ENCODE measurements at regions not wholly inside any gene's neighbourhood (a gene's known extent, or its start where the extent isn't known, plus 50 kb on each side); places are given as distances from the start of the nearest gene placed in this dataset.
"Not testable (repeated sequence)": the region's sequence is repeated elsewhere in the genome, so short reads cannot be mapped to it uniquely, and the experiment has no call there.

DNA sequence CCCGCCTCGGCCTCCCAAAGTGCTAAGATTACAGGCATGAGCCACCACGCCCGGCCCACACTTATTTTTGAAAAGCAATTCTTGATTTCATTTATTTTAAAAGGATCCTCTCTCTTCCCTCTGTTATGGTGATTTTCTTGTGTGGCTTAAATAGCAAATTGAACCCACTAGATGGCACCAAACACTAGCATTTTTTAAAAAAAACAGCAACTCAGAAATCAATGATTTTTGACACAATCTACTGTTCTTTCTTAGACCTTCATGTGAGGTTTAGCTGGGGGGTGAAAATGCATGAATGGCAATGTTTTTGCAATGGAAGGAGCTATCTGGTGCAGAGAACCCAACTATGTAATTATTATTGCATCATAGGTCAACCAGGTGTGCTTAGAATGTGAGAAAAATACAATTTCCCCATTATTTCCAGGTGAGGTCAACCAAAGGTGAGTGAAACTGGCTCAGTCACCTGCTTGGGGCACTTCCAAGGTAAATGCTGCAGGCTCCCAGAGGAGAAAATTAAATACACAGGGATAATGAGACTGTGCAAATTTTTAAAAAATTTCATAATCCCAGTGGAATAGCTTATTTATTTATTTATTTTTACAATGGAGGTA is 226.7 kb upstream of the PRKX start:
- H3K36me3 ChIP-seq (ENCODE audit: insufficient read depth, low read length): no peaks in the 10 kb centered on the region

GRCh38 chrX:3938587-3938986 is 225.1 kb upstream of the PRKX start:
- H3K4me1 ChIP-seq (ENCODE audit: insufficient read depth, low read length, poor library complexity, severe bottlenecking): no peaks in the 10 kb centered on the region
- H3K9me2 ChIP-seq (replicated peaks; ENCODE audit: low read depth, low read length): no peaks in the 10 kb centered on the region
- no peaks in the 10 kb centered on the region for H3F3A ChIP-seq (ENCODE audit: low read depth)
- no peaks in the 10 kb centered on the region for H3K9me3 ChIP-seq (ENCODE audit: insufficient read depth, low read depth, low read length)
- H4K20me1 ChIP-seq (ENCODE audit: insufficient read depth, low read length, poor library complexity, severe bottlenecking): no peaks in the 10 kb centered on the region
- H3K4me2 ChIP-seq (ENCODE audit: low read depth, low read length, poor library complexity, severe bottlenecking): no peak overlapping the region
- TF ChIP-seq, protein P1, sequence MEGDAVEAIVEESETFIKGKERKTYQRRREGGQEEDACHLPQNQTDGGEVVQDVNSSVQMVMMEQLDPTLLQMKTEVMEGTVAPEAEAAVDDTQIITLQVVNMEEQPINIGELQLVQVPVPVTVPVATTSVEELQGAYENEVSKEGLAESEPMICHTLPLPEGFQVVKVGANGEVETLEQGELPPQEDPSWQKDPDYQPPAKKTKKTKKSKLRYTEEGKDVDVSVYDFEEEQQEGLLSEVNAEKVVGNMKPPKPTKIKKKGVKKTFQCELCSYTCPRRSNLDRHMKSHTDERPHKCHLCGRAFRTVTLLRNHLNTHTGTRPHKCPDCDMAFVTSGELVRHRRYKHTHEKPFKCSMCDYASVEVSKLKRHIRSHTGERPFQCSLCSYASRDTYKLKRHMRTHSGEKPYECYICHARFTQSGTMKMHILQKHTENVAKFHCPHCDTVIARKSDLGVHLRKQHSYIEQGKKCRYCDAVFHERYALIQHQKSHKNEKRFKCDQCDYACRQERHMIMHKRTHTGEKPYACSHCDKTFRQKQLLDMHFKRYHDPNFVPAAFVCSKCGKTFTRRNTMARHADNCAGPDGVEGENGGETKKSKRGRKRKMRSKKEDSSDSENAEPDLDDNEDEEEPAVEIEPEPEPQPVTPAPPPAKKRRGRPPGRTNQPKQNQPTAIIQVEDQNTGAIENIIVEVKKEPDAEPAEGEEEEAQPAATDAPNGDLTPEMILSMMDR (conservative IDR thresholded peaks at IDR 0.05; ENCODE audit: low read length): no peak
- no peak for TF ChIP-seq EZH2phosphoT487 (IDR thresholded peaks at IDR 0.05; ENCODE audit: borderline replicate concordance)
- H3K9ac ChIP-seq (ENCODE audit: low read depth, low read length, poor library complexity, severe bottlenecking): no peak overlapping the region
- no peaks in the 10 kb centered on the region for H3K79me2 ChIP-seq (ENCODE audit: insufficient read depth, low read length)
- no peak overlapping the region for H3K4me3 ChIP-seq (ENCODE audit: low read length, poor library complexity, severe bottlenecking)
- H3K36me3 ChIP-seq (ENCODE audit: insufficient read depth, low read length): no peaks in the 10 kb centered on the region
- no peaks in the 10 kb centered on the region for H3K27me3 ChIP-seq (ENCODE audit: insufficient read depth, low read length, poor library complexity, severe bottlenecking)
- H2AFZ ChIP-seq (ENCODE audit: low read length): no peak overlapping the region

More for the DNA sequence above, 226.7 kb upstream of the PRKX start:
- Histone ChIP-seq H3K79me2 (ENCODE audit: insufficient read depth, low read length) (no peaks in the 10 kb centered on the region), H3K4me2 (ENCODE audit: low read depth, low read length, poor library complexity, severe bottlenecking) (no peak overlapping the region), H3K9me2 (replicated peaks; ENCODE audit: low read depth, low read length) (no peaks in the 10 kb centered on the region), H3K9ac (ENCODE audit: low read depth, low read length, poor library complexity, severe bottlenecking) (no peak overlapping the region), H3K27me3 (ENCODE audit: insufficient read depth, low read length, poor library complexity, severe bottlenecking) (no peaks in the 10 kb centered on the region), H4K20me1 (ENCODE audit: insufficient read depth, low read length, poor library complexity, severe bottlenecking) (no peaks in the 10 kb centered on the region), H2AFZ (ENCODE audit: low read length) (no peak overlapping the region), H3K4me1 (ENCODE audit: insufficient read depth, low read length, poor library complexity, severe bottlenecking) (no peaks in the 10 kb centered on the region), H3K9me3 (ENCODE audit: insufficient read depth, low read depth, low read length) (no peaks in the 10 kb centered on the region), H3K4me3 (ENCODE audit: low read length, poor library complexity, severe bottlenecking) (no peak overlapping the region), H3F3A (ENCODE audit: low read depth) (no peaks in the 10 kb centered on the region)
- TF ChIP-seq, protein P1 (conservative IDR thresholded peaks at IDR 0.05; ENCODE audit: low read length): peak; percentile 53
- TF ChIP-seq EZH2phosphoT487 (IDR thresholded peaks at IDR 0.05; ENCODE audit: borderline replicate concordance): no peak

DNA sequence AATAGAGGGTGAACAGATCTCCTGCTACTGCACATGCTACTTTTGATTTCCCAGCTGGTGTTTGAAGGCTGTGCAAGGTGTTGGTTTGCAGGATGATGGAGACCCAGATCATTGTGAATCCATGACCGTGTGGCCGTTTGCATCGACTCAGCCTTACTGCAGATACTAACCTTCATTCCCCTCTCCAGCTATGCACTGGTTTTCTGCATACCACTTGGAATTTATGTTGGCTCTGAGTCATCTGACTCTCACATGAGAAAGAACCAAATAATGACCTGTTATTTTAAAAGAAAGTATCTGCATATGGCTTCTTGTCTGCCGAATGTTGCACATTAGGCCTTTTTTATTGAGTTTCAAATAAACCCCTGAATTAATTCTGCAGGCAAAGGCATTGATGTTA is 221.7 kb upstream of the PRKX start:
- not testable (repeated sequence) for H3K4me1 ChIP-seq (ENCODE audit: insufficient read depth, low read length, poor library complexity, severe bottlenecking); H3K9ac ChIP-seq (ENCODE audit: low read depth, low read length, poor library complexity, severe bottlenecking); H3K9me3 ChIP-seq (ENCODE audit: insufficient read depth, low read depth, low read length); H3K4me2 ChIP-seq (ENCODE audit: low read depth, low read length, poor library complexity, severe bottlenecking); H3K27me3 ChIP-seq (ENCODE audit: insufficient read depth, low read length, poor library complexity, severe bottlenecking); H3K4me3 ChIP-seq (ENCODE audit: low read length, poor library complexity, severe bottlenecking); H3F3A ChIP-seq (ENCODE audit: low read depth); H3K36me3 ChIP-seq (ENCODE audit: insufficient read depth, low read length); H3K9me2 ChIP-seq (replicated peaks; ENCODE audit: low read depth, low read length); H4K20me1 ChIP-seq (ENCODE audit: insufficient read depth, low read length, poor library complexity, severe bottlenecking); H2AFZ ChIP-seq (ENCODE audit: low read length); H3K79me2 ChIP-seq (ENCODE audit: insufficient read depth, low read length)

- H2AFZ ChIP-seq (ENCODE audit: low read length); H3K4me2 ChIP-seq (ENCODE audit: low read depth, low read length, poor library complexity, severe bottlenecking); H4K20me1 ChIP-seq (ENCODE audit: insufficient read depth, low read length, poor library complexity, severe bottlenecking); H3K9ac ChIP-seq (ENCODE audit: low read depth, low read length, poor library complexity, severe bottlenecking); H3K4me1 ChIP-seq (ENCODE audit: insufficient read depth, low read length, poor library complexity, severe bottlenecking); H3K27me3 ChIP-seq (ENCODE audit: insufficient read depth, low read length, poor library complexity, severe bottlenecking); H3K4me3 ChIP-seq (ENCODE audit: low read length, poor library complexity, severe bottlenecking); H3K36me3 ChIP-seq (ENCODE audit: insufficient read depth, low read length); H3K79me2 ChIP-seq (ENCODE audit: insufficient read depth, low read length); H3K9me2 ChIP-seq (replicated peaks; ENCODE audit: low read depth, low read length); H3K9me3 ChIP-seq (ENCODE audit: insufficient read depth, low read depth, low read length); H3F3A ChIP-seq (ENCODE audit: low read depth): not testable (repeated sequence)
Measured at GRCh38 chrX:3920424-3921017, 207.1 kb upstream of the PRKX start.

GRCh38 chrX:3919668-3920423 is 206.4 kb upstream of the PRKX start:
- not testable (repeated sequence) for H3K9ac ChIP-seq (ENCODE audit: low read depth, low read length, poor library complexity, severe bottlenecking); H3K79me2 ChIP-seq (ENCODE audit: insufficient read depth, low read length); H3K4me1 ChIP-seq (ENCODE audit: insufficient read depth, low read length, poor library complexity, severe bottlenecking); H3K27me3 ChIP-seq (ENCODE audit: insufficient read depth, low read length, poor library complexity, severe bottlenecking); H3K4me3 ChIP-seq (ENCODE audit: low read length, poor library complexity, severe bottlenecking); H4K20me1 ChIP-seq (ENCODE audit: insufficient read depth, low read length, poor library complexity, severe bottlenecking); H3K9me2 ChIP-seq (replicated peaks; ENCODE audit: low read depth, low read length); H3K36me3 ChIP-seq (ENCODE audit: insufficient read depth, low read length); H3K4me2 ChIP-seq (ENCODE audit: low read depth, low read length, poor library complexity, severe bottlenecking); H3F3A ChIP-seq (ENCODE audit: low read depth); H3K9me3 ChIP-seq (ENCODE audit: insufficient read depth, low read depth, low read length); H2AFZ ChIP-seq (ENCODE audit: low read length)

DNA sequence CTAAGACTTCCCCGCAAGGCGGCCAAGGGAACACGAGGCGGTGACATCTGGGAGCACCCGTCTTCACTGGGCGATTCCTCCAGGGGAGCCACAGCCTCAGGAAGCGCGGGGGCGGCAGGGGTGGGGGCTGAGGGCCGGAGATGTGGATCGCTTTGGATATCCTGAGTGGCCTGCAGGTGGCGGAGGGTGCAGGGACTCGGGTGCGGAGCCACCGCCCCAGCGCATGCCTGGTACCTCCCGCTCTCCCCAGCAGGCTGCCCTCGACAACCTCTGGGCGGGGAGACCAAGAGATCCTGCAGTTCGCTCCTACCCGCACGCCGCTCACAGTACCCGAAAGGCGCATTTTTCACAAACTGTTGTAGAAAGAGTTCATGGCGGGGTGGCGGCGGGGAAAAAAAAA is 201.4 kb upstream of the PRKX start:
- not testable (repeated sequence) for H3K9me2 ChIP-seq (replicated peaks; ENCODE audit: low read depth, low read length); H2AFZ ChIP-seq (ENCODE audit: low read length); H3K79me2 ChIP-seq (ENCODE audit: insufficient read depth, low read length)

More for the DNA sequence above, 201.4 kb upstream of the PRKX start:
- not testable (repeated sequence) for H4K20me1 ChIP-seq (ENCODE audit: insufficient read depth, low read length, poor library complexity, severe bottlenecking); H3F3A ChIP-seq (ENCODE audit: low read depth); H3K27me3 ChIP-seq (ENCODE audit: insufficient read depth, low read length, poor library complexity, severe bottlenecking); H3K4me2 ChIP-seq (ENCODE audit: low read depth, low read length, poor library complexity, severe bottlenecking); H3K4me3 ChIP-seq (ENCODE audit: low read length, poor library complexity, severe bottlenecking); H3K9ac ChIP-seq (ENCODE audit: low read depth, low read length, poor library complexity, severe bottlenecking); H3K36me3 ChIP-seq (ENCODE audit: insufficient read depth, low read length); H3K4me1 ChIP-seq (ENCODE audit: insufficient read depth, low read length, poor library complexity, severe bottlenecking); H3K9me3 ChIP-seq (ENCODE audit: insufficient read depth, low read depth, low read length)

Measured in Loucy (cell line).